ENCODE measurements at regions not wholly inside any gene's neighbourhood (a gene's known extent, or its start where the extent isn't known, plus 50 kb on each side); places are given as distances from the start of the nearest gene placed in this dataset.

DNA sequence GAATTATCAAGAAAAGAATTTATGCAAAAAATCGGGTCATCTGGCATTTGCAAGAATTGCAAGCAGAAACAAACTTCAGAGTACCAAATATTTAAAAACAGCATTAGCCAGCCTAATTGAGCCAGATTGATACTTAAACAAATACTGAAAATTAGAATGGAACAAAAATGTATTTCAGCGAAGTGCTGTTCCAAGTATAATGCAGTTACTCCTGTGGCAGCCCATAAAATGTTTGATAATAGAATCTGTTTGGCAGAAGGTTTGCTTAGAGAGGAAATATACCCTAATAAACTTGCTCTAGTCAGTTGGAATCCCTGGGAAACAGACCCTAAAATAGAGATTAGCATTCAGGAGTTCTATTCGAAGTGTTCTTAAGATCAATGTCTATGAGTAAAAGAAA is 835.1 kb upstream of the MBL2 start:
- no peak for TF ChIP-seq GATA3 (IDR thresholded peaks at IDR 0.05; ENCODE audit: low read depth, low read length)
- TF ChIP-seq GATA2 (IDR thresholded peaks at IDR 0.05; ENCODE audit: low read depth, low read length): no peak

DNA sequence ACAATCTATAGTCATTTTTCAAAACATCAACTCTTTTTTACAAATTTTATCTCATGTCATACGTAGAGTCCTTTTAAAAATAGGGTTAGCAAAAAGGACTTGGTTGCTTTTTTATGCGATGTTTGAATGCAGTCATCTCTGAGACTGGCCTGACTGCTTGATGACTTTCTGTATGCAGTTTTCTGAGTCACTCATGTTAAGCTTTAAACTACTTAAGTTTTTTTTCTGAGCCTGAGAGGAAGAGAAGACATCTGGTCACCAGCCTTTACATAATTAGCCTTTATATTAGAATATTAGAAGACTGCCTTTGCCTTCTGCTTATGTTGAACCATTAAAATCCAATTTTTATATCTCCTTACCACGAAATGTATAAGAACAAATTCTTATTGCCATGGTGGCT is 834.4 kb upstream of the MBL2 start:
- no peak for TF ChIP-seq GATA3 (IDR thresholded peaks at IDR 0.05; ENCODE audit: low read depth, low read length)
- no peak for TF ChIP-seq GATA2 (IDR thresholded peaks at IDR 0.05; ENCODE audit: low read depth, low read length)

DNA sequence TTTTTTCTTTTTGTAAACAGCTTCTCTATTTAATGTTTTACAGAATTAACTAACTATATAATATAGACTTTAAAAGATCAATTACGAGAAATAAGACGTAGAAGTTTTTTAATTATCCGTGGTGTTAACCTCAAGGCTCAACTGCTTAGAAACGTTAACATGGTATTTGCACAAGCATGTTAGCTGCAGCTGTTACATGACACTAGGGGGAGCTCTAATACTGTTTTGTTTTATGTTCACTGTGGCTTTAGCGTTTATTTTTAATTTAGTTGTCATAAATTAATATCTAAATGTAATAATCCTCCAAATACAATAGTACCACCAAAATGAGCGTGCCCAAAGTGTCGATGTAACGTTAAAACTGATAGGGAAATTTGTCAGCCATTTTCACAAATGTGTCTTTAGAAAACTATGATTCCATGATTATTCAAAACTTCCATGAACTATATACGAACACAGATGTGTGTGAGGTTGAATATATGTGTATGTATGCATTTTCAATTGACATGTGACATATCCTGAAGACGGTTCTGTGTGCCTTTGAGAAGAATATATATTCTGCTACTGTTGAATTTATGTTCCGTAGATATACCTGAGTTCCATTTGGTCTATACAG is 828.8 kb upstream of the MBL2 start:
- no peak for TF ChIP-seq GATA3 (IDR thresholded peaks at IDR 0.05; ENCODE audit: low read depth, low read length)
- no peak for TF ChIP-seq GATA2 (IDR thresholded peaks at IDR 0.05; ENCODE audit: low read depth, low read length)

DNA sequence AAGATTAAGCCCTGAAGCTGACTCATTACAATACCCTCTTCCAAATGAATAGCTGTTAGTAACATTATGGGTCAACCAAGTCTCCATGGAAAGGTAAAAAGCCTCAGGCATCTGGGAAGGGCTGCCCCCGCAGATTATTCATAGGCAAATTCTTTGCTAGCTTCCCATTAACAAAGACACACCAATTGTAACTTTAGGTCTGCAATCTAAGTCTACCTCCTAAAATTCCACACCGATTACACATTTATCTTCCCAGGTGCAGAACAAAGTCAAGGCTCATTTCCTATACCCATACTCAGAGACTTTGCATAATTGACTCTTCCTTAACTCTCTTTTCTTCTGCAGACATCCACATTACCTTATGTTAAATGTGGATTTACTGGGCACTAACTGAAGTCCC is 826.3 kb upstream of the MBL2 start:
- TF ChIP-seq GATA2 (IDR thresholded peaks at IDR 0.05; ENCODE audit: low read depth, low read length) (no peak), GATA3 (IDR thresholded peaks at IDR 0.05; ENCODE audit: low read depth, low read length) (no peak)

DNA sequence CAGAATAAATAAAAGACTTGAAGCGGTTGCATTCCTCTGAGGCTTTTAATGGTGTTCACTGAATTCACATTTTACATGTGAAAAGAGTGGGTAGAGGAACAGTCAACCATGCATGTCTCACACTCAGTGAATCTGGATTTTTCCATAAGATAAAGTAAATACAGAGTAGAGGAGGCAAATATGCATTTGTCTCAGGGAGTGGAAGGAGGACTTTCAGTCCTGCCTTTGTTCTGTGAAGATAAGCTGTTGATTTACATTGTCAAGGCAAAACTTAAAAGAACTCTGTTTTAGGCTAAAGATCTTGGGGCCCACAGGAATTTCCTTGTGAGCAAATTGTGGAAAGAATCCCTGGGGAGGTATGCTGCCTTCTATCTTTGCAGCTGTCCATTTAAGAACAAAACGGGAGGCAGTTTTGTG is 825.3 kb upstream of the MBL2 start:
- TF ChIP-seq GATA2 (IDR thresholded peaks at IDR 0.05; ENCODE audit: low read depth, low read length) (no peak), GATA3 (IDR thresholded peaks at IDR 0.05; ENCODE audit: low read depth, low read length) (no peak)

DNA sequence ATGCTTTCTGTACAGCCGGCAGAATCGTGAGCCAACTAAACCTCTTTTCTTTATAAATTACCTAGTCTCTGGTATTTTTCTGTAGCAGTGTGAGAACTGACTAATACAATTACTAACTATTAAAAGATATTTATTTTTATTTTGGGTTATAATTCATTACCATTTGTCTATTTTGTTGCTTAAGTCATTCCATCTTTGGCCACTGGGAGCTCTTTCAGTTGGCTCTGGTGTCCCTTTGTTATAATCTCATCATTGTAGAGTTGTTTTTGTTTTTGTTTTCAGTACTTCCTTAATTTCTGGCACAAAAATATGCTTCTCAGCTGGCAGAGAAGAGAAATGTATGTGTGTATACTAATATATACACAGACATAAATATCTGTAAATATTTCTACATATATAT is 807.9 kb upstream of the MBL2 start:
- TF ChIP-seq GATA3 (IDR thresholded peaks at IDR 0.05; ENCODE audit: low read depth, low read length) (no peak), GATA2 (IDR thresholded peaks at IDR 0.05; ENCODE audit: low read depth, low read length) (no peak)

DNA sequence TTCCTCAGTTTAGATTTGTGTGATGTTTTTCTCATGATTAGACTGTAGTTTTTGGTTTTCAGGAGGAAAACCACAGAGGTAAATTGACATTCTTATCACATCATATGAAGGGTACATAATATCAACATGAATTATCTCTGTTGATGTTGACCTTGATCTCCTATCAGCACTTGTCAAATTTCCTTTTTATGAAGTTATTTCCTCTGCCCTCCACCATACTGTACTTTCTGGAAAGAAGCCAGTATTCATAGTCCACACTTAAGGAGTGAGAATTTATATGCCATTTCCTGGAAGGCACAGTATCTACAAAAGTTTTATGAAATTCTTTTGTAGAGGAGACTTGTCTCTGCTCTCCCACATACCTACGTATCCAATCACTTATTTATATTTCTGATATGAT is 807.2 kb upstream of the MBL2 start:
- TF ChIP-seq GATA2 (IDR thresholded peaks at IDR 0.05; ENCODE audit: low read depth, low read length) (no peak), GATA3 (IDR thresholded peaks at IDR 0.05; ENCODE audit: low read depth, low read length) (no peak)

DNA sequence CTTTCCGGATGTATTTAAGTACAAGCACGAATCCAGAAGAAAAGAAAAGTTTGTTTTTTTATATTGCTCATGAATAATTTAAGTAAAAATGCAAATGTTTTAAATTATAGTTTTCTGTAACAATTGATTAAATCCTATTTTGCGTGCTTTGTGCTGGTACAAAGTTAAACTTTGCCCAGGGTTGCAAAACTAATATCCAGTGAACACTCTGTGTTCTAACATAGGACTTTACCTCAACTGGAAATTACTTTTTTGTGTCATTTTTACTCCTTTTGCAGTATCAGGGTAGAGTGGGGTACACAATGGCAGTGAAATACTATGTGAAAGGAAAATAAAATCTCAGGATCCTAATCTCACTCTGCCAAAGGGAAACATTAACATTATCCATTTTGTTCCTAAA is 801.4 kb upstream of the MBL2 start:
- no peak for TF ChIP-seq GATA2 (IDR thresholded peaks at IDR 0.05; ENCODE audit: low read depth, low read length)
- TF ChIP-seq GATA3 (IDR thresholded peaks at IDR 0.05; ENCODE audit: low read depth, low read length): no peak

DNA sequence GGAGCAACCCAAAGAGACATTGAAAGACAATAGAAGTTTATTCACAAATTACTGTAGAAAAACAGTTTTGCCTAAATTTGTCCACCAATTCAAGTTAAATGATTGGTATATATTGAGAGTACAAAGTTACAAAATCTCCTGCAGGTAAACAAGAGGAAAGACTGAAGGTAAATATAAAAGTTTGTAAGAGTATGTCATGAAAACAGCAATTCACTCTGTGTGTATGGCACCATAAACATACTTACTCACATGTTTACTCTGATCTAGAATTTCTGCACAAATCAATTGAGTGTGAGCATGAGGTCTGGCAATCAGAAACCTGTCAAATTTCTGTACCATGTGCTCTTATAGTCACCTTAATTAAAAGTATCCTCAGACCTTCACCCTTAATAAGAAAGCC is 800.9 kb upstream of the MBL2 start:
- TF ChIP-seq GATA2 (IDR thresholded peaks at IDR 0.05; ENCODE audit: low read depth, low read length) (no peak), GATA3 (IDR thresholded peaks at IDR 0.05; ENCODE audit: low read depth, low read length) (no peak)

DNA sequence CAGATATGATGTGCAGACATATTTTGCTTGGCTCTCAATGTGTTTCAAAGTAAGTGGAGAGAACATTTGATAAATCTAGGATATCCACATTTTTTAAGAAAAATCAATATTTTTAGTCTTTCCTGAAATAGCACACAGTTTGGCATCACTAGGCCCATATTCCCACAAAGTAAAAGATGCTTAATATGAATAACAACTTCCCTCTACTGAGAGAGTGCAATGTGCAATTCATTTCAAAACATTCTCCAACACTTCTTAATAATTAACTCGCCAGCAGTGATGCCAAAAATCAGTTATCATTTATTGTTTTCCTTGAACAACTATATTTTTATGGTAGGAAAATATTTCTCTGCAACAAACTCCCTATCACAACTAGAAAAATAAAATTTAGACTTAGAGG is 800.2 kb upstream of the MBL2 start:
- TF ChIP-seq GATA3 (IDR thresholded peaks at IDR 0.05; ENCODE audit: low read depth, low read length) (no peak), GATA2 (IDR thresholded peaks at IDR 0.05; ENCODE audit: low read depth, low read length) (no peak)

DNA sequence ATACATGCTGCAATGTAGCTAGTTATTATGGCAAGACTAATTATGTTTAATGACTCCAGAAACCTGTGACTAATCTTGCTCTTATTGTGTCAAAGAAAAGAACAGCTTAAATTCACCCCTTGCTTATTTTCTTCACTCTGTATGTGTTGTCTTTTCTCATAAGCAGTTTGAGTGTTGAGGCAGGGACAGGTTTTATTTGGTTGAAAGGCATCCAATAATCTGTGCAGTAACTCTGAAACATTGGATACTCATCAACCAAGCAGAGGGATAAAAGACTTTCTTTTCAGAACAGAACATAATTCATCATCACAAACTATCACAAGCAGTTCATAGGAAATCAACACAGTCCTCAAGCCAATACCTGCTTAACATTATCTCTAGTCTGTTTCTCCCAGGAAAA is 797.6 kb upstream of the MBL2 start:
- TF ChIP-seq GATA2 (IDR thresholded peaks at IDR 0.05; ENCODE audit: low read depth, low read length): no peak
- TF ChIP-seq GATA3 (IDR thresholded peaks at IDR 0.05; ENCODE audit: low read depth, low read length): no peak

DNA sequence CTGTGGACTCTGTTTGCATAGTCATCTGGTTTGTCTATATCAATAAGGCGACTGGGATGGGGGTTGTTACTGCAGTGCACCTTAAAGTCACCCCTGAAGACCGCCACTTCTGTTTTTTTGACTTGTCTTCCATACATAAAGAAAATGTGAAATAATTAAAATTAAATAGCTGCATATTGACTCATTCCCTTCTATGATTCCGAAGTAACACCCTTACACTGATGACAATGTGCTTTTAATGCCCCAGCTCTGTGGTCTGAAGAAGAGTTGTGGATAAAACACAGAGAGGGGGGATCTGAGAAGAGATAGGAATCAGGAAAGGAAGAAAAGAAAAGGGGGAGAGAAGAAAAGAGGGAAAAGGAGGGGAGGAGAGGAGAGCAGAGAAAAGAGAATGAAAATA is 796.9 kb upstream of the MBL2 start:
- TF ChIP-seq GATA2 (IDR thresholded peaks at IDR 0.05; ENCODE audit: low read depth, low read length): no peak

DNA sequence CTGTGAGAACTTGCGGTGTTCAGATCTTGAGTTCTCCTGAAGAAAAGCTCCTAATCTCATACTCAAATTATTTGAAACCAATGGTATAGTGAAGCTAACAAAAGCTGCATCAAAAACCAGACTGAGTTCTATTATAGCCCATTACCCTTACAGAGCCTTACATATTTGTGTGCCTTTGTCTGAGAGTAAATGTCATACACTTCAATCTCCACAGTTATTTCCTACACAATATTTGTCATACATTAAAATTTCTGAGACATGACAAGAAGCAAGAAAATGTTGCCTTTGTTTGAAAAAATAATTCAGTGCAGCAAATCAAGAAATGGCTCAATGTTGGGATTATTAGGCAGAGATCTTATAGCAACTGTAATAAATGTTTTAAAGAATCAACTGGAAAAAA is 776.1 kb upstream of the MBL2 start:
- TF ChIP-seq GATA2 (IDR thresholded peaks at IDR 0.05; ENCODE audit: low read depth, low read length) (no peak), GATA3 (IDR thresholded peaks at IDR 0.05; ENCODE audit: low read depth, low read length) (no peak)

DNA sequence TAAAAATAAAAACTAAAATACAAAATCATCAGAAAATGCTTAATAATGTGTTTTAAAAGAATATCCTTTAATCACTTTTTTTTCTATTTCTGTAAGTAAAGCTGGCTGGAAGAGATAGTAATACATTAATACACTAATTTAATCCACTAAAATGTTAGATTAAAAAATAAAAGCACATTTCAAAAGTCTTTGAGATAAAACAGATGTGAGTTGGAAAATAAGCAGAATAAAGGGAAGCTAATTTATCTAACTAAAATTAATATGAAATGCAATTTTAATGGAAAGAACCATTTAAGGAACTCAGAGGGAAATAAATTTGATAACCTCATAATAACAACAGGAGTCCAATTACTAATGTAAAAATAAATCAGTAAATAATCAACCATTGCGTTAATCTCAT is 774.8 kb upstream of the MBL2 start:
- no peak for TF ChIP-seq GATA3 (IDR thresholded peaks at IDR 0.05; ENCODE audit: low read depth, low read length)
- no peak for TF ChIP-seq GATA2 (IDR thresholded peaks at IDR 0.05; ENCODE audit: low read depth, low read length)

DNA sequence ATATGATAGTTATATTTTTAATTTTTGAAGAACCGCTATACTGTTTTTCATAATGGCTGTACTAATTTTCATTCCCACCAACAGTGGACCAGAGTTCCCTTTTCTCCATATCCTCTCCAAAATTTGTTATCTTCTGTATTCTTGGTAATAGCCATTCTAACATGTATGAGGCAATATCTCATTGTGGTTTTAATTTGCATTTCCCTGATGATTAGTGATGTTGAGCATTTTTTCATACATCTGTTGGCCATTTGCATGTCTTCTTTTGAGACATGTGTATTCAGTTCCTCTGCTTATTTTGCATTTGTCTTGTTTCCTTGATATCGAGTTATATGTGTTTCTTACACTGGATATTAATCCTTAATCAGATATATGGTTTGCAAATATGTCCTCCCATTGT is 770.8 kb upstream of the MBL2 start:
- no peak for TF ChIP-seq GATA3 (IDR thresholded peaks at IDR 0.05; ENCODE audit: low read depth, low read length)

DNA sequence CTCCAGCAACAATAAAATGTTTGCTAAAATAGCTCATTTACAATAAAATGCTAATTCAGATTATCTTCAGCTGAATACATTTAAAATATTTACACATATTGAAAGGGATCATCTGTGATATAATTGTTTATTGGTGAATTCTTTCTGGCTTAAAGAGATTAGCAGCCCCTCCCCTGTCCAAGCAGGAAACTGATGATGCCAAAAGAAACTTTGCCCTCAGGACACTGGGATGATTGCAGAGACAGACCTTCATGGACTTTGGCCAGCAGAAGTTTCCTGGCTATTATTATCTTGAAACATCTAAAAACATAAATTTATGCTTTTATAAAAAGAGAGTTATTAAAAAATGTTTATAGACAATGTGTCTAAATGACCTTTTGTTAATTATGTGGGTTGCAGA is 764.9 kb upstream of the MBL2 start:
- TF ChIP-seq GATA3 (IDR thresholded peaks at IDR 0.05; ENCODE audit: low read depth, low read length) (no peak), GATA2 (IDR thresholded peaks at IDR 0.05; ENCODE audit: low read depth, low read length) (no peak)
